A549 (cell line): ENCODE measurements at regions not wholly inside any gene's neighbourhood (a gene's known extent, or its start where the extent isn't known, plus 50 kb on each side); places are given as distances from the start of the nearest gene placed in this dataset.

Source experiments
- CHD4 ChIP-seq: fragments of 200-600 bp; sonication (generic); IDR thresholded peaks from 2 replicates; pipeline ENCODE4 v1.6.1; 2016; ENCODE audit warnings: antibody characterized with exemption, mild to moderate bottlenecking, borderline replicate concordance
- EP300 ChIP-seq, 2 experiments: fragments of >200 bp; sonication (Bioruptor Twin); formaldehyde crosslinking; IDR thresholded peaks; 2 replicates in 1 of 2; 3 replicates in 1 of 2; pipeline ENCODE4 v1.6.1; 2016 to 2017
- FOXS1 ChIP-seq: fragments of 250-450 bp; sonication (Bioruptor Pico); IDR thresholded peaks from 2 replicates; pipeline ENCODE4 v1.5.0; 2020; ENCODE audit warnings: mild to moderate bottlenecking, moderate library complexity
- JUNB ChIP-seq: fragments of >200 bp; sonication (Bioruptor Twin); formaldehyde crosslinking; IDR thresholded peaks from 2 replicates; pipeline ENCODE4 v1.6.1; 2016
- KDM1A ChIP-seq: fragments of 200-600 bp; sonication (generic); IDR thresholded peaks from 2 replicates; pipeline ENCODE4 v1.6.1; 2016; ENCODE audit warnings: low read depth, mild to moderate bottlenecking
- POLR2A ChIP-seq: IDR thresholded peaks from 2 replicates; pipeline ENCODE4 v1.6.1; 2012; ENCODE audit warnings: mild to moderate bottlenecking, low read length
- SMC3 ChIP-seq: fragments of >200 bp; sonication (Bioruptor Twin); formaldehyde crosslinking; IDR thresholded peaks from 3 replicates; pipeline ENCODE4 v1.6.1; 2018; ENCODE audit warnings: inconsistent platforms
- TF ChIP-seq, protein P1 (sequence below): fragments of >200 bp; sonication (Bioruptor Twin); formaldehyde crosslinking; IDR thresholded peaks from 3 replicates; pipeline ENCODE4 v1.5.1; 2016
- TF ChIP-seq, protein P2 (sequence below): IDR thresholded peaks from 2 replicates; pipeline ENCODE4 v1.6.1; 2012

DNA sequence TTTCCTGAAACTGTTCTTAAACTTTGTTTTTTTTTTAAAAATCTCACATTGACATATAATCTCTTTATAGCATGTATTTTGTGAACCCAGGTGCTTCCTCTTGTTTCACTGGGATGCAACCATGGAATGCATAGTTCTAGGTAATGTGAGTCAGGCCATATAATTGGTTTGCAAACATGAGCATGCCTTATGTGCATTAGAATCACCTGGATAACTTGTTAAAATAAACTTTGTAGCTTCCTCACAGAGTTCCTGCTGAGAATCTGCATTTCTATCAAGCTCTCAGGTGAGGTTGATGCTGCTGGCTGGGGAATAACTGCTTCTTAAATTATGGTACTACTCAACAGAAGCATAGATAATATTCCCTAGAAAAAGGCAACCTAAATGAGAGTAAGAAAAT lies 940.3 kb upstream of the LCORL start:
- no peak for TF ChIP-seq KDM1A
- TF ChIP-seq, protein P1, sequence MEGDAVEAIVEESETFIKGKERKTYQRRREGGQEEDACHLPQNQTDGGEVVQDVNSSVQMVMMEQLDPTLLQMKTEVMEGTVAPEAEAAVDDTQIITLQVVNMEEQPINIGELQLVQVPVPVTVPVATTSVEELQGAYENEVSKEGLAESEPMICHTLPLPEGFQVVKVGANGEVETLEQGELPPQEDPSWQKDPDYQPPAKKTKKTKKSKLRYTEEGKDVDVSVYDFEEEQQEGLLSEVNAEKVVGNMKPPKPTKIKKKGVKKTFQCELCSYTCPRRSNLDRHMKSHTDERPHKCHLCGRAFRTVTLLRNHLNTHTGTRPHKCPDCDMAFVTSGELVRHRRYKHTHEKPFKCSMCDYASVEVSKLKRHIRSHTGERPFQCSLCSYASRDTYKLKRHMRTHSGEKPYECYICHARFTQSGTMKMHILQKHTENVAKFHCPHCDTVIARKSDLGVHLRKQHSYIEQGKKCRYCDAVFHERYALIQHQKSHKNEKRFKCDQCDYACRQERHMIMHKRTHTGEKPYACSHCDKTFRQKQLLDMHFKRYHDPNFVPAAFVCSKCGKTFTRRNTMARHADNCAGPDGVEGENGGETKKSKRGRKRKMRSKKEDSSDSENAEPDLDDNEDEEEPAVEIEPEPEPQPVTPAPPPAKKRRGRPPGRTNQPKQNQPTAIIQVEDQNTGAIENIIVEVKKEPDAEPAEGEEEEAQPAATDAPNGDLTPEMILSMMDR, result no peak
- no peak for TF ChIP-seq CHD4
- TF ChIP-seq POLR2A, result no peak
- TF ChIP-seq, protein P2, sequence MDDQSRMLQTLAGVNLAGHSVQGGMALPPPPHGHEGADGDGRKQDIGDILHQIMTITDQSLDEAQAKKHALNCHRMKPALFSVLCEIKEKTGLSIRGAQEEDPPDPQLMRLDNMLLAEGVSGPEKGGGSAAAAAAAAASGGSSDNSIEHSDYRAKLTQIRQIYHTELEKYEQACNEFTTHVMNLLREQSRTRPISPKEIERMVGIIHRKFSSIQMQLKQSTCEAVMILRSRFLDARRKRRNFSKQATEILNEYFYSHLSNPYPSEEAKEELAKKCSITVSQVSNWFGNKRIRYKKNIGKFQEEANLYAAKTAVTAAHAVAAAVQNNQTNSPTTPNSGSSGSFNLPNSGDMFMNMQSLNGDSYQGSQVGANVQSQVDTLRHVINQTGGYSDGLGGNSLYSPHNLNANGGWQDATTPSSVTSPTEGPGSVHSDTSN, result no peak
- no peak for TF ChIP-seq SMC3
- no peak for TF ChIP-seq FOXS1 (CRISPR knock-in tag)
- no peak for TF ChIP-seq JUNB
- TF ChIP-seq EP300 (IDR thresholded peaks at IDR 0.05), result no peak
